Neural cell (in vitro differentiated cells): ENCODE measurements at regions not wholly inside any gene's neighbourhood (a gene's known extent, or its start where the extent isn't known, plus 50 kb on each side); places are given as distances from the start of the nearest gene placed in this dataset.

ENCODE experiments used
- H2AFZ ChIP-seq: fragments of 200-600, 300-800 bp; sonication (generic), shearing (Covaris generic); 2 replicates; pipeline ENCODE4 v1.6.0; 2014; ENCODE audit warnings: low read depth, mild to moderate bottlenecking, antibody characterized with exemption, low read length, moderate library complexity
- H3F3A ChIP-seq: fragments of 200-600 bp; shearing (Covaris generic); 2 replicates; pipeline ENCODE4 v1.6.1; 2016; ENCODE audit warnings: mild to moderate bottlenecking, moderate library complexity, mixed read lengths, antibody characterized with exemption, low read length; ENCODE audit not compliant: insufficient read depth, poor library complexity, severe bottlenecking
- H3K27ac ChIP-seq: fragments of 200-600, 300-800 bp; sonication (generic), shearing (Covaris generic); 2 replicates; pipeline ENCODE4 v1.5.1; 2014; ENCODE audit warnings: mild to moderate bottlenecking, low read length, moderate library complexity
- H3K27me3 ChIP-seq: fragments of 300-800, 200-600 bp; sonication (generic), shearing (Covaris generic); 2 replicates; pipeline ENCODE4 v1.6.0; 2014; ENCODE audit warnings: mild to moderate bottlenecking, low read depth, low read length, moderate library complexity; ENCODE audit not compliant: insufficient read depth
- H3K36me3 ChIP-seq: fragments of 300-800, 200-600 bp; sonication (generic), shearing (Covaris generic); 2 replicates; pipeline ENCODE4 v1.5.1; 2014; ENCODE audit warnings: mild to moderate bottlenecking, antibody characterized with exemption, low read length, moderate library complexity; ENCODE audit not compliant: insufficient read depth
- H3K4me2 ChIP-seq: fragments of 300-800, 200-600 bp; sonication (generic), shearing (Covaris generic); 2 replicates; pipeline ENCODE4 v1.6.0; 2014; ENCODE audit warnings: mild to moderate bottlenecking, low read length
- H3K4me3 ChIP-seq: fragments of 300-800, 200-600 bp; sonication (generic), shearing (Covaris generic); 2 replicates; pipeline ENCODE4 v1.5.1; 2014; ENCODE audit warnings: mild to moderate bottlenecking, low read length, moderate library complexity
- H3K79me2 ChIP-seq: fragments of 200-600 bp; shearing (Covaris generic); replicated peaks from 2 replicates; pipeline ENCODE4 v1.6.0; 2014; ENCODE audit warnings: mild to moderate bottlenecking, low read length, moderate library complexity; ENCODE audit not compliant: insufficient read depth
- H3K9ac ChIP-seq: fragments of 300-800, 200-600 bp; sonication (generic), shearing (Covaris generic); 2 replicates; pipeline ENCODE4 v1.6.1; 2016; ENCODE audit warnings: mild to moderate bottlenecking, low read length, mixed read lengths
- H3K9me2 ChIP-seq: fragments of 200-600 bp; shearing (Covaris generic); 2 replicates; pipeline ENCODE4 v1.6.1; 2016; ENCODE audit warnings: mild to moderate bottlenecking, low read length, mixed read lengths; ENCODE audit not compliant: insufficient read depth
- H3K9me3 ChIP-seq: fragments of 200-600, 300-800 bp; sonication (generic), shearing (Covaris generic); 2 replicates; pipeline ENCODE4 v1.6.1; 2016; ENCODE audit warnings: mild to moderate bottlenecking, mixed run types, low read length, moderate library complexity, mixed read lengths
- H4K20me1 ChIP-seq: fragments of 200-600 bp; shearing (Covaris generic); 2 replicates; pipeline ENCODE4 v1.6.1; 2016; ENCODE audit warnings: mild to moderate bottlenecking, mixed run types; ENCODE audit not compliant: insufficient read depth
- CTCF ChIP-seq: fragments of 450-650 bp; IDR thresholded peaks from 2 replicates; pipeline ENCODE4 v1.5.1; 2014; ENCODE audit warnings: antibody characterized with exemption, mild to moderate bottlenecking, moderate library complexity; ENCODE audit not compliant: poor library complexity, severe bottlenecking
- EP300 ChIP-seq: fragments of 450-650 bp; conservative IDR thresholded peaks from 2 replicates; pipeline ENCODE4 v1.6.1; 2014; ENCODE audit warnings: antibody characterized with exemption, mild to moderate bottlenecking, moderate library complexity; ENCODE audit not compliant: poor library complexity, severe bottlenecking
- EZH2 ChIP-seq: fragments of 200-600, 300-800 bp; shearing (Covaris generic), sonication (generic); IDR thresholded peaks from 2 replicates; pipeline ENCODE4 v1.6.1; 2014; ENCODE audit warnings: antibody characterized with exemption, low read length, borderline replicate concordance, mild to moderate bottlenecking; ENCODE audit not compliant: insufficient read depth, poor library complexity, severe bottlenecking
- MXI1 ChIP-seq: fragments of 450-650 bp; conservative IDR thresholded peaks from 2 replicates; pipeline ENCODE4 v1.6.1; 2014; ENCODE audit warnings: antibody characterized with exemption, mild to moderate bottlenecking; ENCODE audit not compliant: poor library complexity, severe bottlenecking
- POLR2AphosphoS5 ChIP-seq: IDR thresholded peaks from 2 replicates; pipeline ENCODE4 v1.6.1; 2012
- RAD21 ChIP-seq: fragments of 450-650 bp; conservative IDR thresholded peaks from 2 replicates; pipeline ENCODE4 v1.6.1; 2014; ENCODE audit warnings: antibody characterized with exemption, mild to moderate bottlenecking, moderate library complexity
- SMC3 ChIP-seq: fragments of 450-650 bp; conservative IDR thresholded peaks from 2 replicates; pipeline ENCODE4 v1.6.1; 2014; ENCODE audit warnings: antibody characterized with exemption, mild to moderate bottlenecking, moderate library complexity; ENCODE audit not compliant: poor library complexity
- TAF1 ChIP-seq: IDR thresholded peaks from 2 replicates; pipeline ENCODE4 v1.6.1; 2012; ENCODE audit warnings: low read depth
- TF ChIP-seq, protein P1 (sequence below): IDR thresholded peaks from 2 replicates; pipeline ENCODE4 v1.6.1; 2012; ENCODE audit warnings: borderline replicate concordance

GRCh38 chr6:127013865-127014264, 104.6 kb upstream of the RSPO3 start:
- Histone ChIP-seq H3K4me3 (no peak overlapping the region), H3K9ac (no peak overlapping the region), H3K36me3 (no peaks in the 10 kb centered on the region), H2AFZ (no peak overlapping the region), H3K27ac (no peak overlapping the region), H3K27me3 (no peaks in the 10 kb centered on the region), H3K9me3 (no peaks in the 10 kb centered on the region), H3K79me2 (no peaks in the 10 kb centered on the region), H3K9me2 (no peaks in the 10 kb centered on the region), H4K20me1 (no peaks in the 10 kb centered on the region), H3F3A (no peaks in the 10 kb centered on the region), H3K4me2 (no peak overlapping the region)
- TF ChIP-seq RAD21 (no peak), TAF1 (no peak), EZH2 (no peak)

DNA sequence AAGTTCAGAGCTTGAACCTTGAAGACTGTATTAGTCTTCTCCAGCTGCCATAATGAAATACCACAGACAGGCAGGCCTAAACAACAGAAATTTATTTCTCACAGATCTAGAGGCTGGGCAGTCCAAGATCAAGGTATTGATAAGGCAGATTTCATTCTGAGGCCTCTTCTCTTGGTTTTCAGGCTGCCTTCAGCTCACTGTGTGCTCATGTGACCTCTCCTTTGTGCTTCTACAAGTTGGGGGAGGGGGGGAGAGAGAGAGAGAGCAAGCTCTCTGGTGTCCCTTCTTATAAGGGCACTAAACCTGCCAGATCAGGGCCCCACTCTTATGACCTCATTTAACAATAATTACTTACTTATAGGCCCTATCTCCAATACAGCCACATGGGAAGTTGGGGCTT, 102.6 kb upstream of the RSPO3 start:
- Histone ChIP-seq H3K79me2 (no peaks in the 10 kb centered on the region), H3K4me2 (no peak overlapping the region), H3K9me2 (no peaks in the 10 kb centered on the region), H3K27ac (no peak overlapping the region), H4K20me1 (no peaks in the 10 kb centered on the region), H3K9ac (no peak overlapping the region), H2AFZ (no peak overlapping the region), H3K36me3 (no peaks in the 10 kb centered on the region), H3K9me3 (no peaks in the 10 kb centered on the region), H3K4me3 (no peak overlapping the region), H3K27me3 (no peaks in the 10 kb centered on the region), H3F3A (no peaks in the 10 kb centered on the region)
- no peak for TF ChIP-seq RAD21
- TF ChIP-seq EZH2, result no peak
- no peak for TF ChIP-seq POLR2AphosphoS5
- TF ChIP-seq, protein P1, sequence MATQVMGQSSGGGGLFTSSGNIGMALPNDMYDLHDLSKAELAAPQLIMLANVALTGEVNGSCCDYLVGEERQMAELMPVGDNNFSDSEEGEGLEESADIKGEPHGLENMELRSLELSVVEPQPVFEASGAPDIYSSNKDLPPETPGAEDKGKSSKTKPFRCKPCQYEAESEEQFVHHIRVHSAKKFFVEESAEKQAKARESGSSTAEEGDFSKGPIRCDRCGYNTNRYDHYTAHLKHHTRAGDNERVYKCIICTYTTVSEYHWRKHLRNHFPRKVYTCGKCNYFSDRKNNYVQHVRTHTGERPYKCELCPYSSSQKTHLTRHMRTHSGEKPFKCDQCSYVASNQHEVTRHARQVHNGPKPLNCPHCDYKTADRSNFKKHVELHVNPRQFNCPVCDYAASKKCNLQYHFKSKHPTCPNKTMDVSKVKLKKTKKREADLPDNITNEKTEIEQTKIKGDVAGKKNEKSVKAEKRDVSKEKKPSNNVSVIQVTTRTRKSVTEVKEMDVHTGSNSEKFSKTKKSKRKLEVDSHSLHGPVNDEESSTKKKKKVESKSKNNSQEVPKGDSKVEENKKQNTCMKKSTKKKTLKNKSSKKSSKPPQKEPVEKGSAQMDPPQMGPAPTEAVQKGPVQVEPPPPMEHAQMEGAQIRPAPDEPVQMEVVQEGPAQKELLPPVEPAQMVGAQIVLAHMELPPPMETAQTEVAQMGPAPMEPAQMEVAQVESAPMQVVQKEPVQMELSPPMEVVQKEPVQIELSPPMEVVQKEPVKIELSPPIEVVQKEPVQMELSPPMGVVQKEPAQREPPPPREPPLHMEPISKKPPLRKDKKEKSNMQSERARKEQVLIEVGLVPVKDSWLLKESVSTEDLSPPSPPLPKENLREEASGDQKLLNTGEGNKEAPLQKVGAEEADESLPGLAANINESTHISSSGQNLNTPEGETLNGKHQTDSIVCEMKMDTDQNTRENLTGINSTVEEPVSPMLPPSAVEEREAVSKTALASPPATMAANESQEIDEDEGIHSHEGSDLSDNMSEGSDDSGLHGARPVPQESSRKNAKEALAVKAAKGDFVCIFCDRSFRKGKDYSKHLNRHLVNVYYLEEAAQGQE, result no peak
- no peak for TF ChIP-seq MXI1
- TF ChIP-seq SMC3, result no peak
- TF ChIP-seq TAF1, result no peak
- TF ChIP-seq EP300, result no peak
- TF ChIP-seq CTCF, result no peak

DNA sequence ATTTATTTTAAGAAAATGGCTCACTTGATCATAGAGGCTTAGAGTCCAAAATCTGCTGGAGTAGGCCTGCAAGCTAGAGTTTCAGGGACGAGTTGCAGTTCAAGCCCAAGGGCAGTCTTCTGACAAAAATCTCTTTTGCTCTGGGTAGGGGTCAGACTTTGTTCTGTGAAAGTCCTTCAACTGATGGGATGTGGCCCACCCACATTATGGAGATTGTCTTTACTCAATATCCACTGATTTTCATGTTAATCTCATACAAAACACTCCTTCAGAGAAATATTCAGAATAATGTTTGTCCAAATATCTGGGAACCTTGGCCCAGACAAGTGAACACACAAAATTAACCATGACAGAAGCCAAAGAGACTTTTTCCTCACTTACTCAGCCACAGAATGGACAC, 98.6 kb upstream of the RSPO3 start:
- Histone ChIP-seq H3K36me3 (no peaks in the 10 kb centered on the region), H3K9ac (no peak overlapping the region), H3K27me3 (no peaks in the 10 kb centered on the region), H3F3A (no peaks in the 10 kb centered on the region), H3K27ac (no peak overlapping the region), H2AFZ (no peak overlapping the region), H4K20me1 (no peaks in the 10 kb centered on the region), H3K9me3 (no peaks in the 10 kb centered on the region), H3K79me2 (no peaks in the 10 kb centered on the region), H3K9me2 (no peaks in the 10 kb centered on the region), H3K4me2 (no peak overlapping the region), H3K4me3 (no peak overlapping the region)
- no peak for TF ChIP-seq CTCF
- TF ChIP-seq POLR2AphosphoS5, result no peak
- TF ChIP-seq SMC3, result no peak
- TF ChIP-seq TAF1, result no peak
